ENCODE measurements at regions not wholly inside any gene's neighbourhood (a gene's known extent, or its start where the extent isn't known, plus 50 kb on each side); places are given as distances from the start of the nearest gene placed in this dataset.

GRCh38 chr6:22682979-22683378 lies 113.6 kb downstream of the HDGFL1 start:
- DNase-seq (no peak), ATAC-seq (ENCODE audit: low read depth) (no peak)
- no peak overlapping the region for H3K27ac ChIP-seq (ENCODE audit: insufficient read depth, low read length)
- H3K18ac ChIP-seq (ENCODE audit: low read depth, low read length) = no peak overlapping the region
- intact Hi-C loops (cut with micrococcal nuclease) (no loop called here), in situ Hi-C loops (cut with MboI; ENCODE audit: low sequenced_read_pairs) (no loop called here), dilution Hi-C loops (cut with HindIII; ENCODE audit: low sequenced_read_pairs, unreplicated experiment) (no loop called here)
- no peak overlapping the region for H2AK9ac ChIP-seq (replicated peaks; ENCODE audit: low read depth, low read length, poor library complexity)
- H3K9ac ChIP-seq (ENCODE audit: low read depth, low read length) = no peak overlapping the region
- H2AK5ac ChIP-seq (ENCODE audit: low read depth, low read length) = 0 out of 2 replicates have a peak overlapping the region, but pooled peaks have one; percentile 16
- H3K4ac ChIP-seq (ENCODE audit: low read depth, low read length) = no peak overlapping the region
- no peak overlapping the region for H3K4me2 ChIP-seq (ENCODE audit: low read depth, low read length)
- no peak overlapping the region for H2BK120ac ChIP-seq (ENCODE audit: low read depth, low read length)
- no peak overlapping the region for H2BK5ac ChIP-seq (ENCODE audit: low read depth, low read length, poor library complexity, severe bottlenecking)
- H3K27me3 ChIP-seq (ENCODE audit: control insufficient read depth, insufficient read depth, low read length) = no peaks in the 10 kb centered on the region
- H4K20me1 ChIP-seq (ENCODE audit: insufficient read depth, low read length) = no peaks in the 10 kb centered on the region
- H3K36me3 ChIP-seq (ENCODE audit: control insufficient read depth, insufficient read depth, low read length) = no peaks in the 10 kb centered on the region
- no peaks in the 10 kb centered on the region for H3K9me3 ChIP-seq (ENCODE audit: control insufficient read depth, insufficient read depth, low read length)
- H3K79me1 ChIP-seq (ENCODE audit: low read depth in 1 of 2, low read length in 2 of 2) = no peaks in the 10 kb centered on the region
- H4K8ac ChIP-seq (ENCODE audit: low read depth in 2 of 2, low read length in 2 of 2) = no peak overlapping the region
- no TSS peak for BruUV-seq (replicated peaks)
- H2BK15ac ChIP-seq (ENCODE audit: low read depth, low read length) = no peak overlapping the region
- TF ChIP-seq MXI1 (IDR thresholded peaks at IDR 0.05; ENCODE audit: borderline replicate concordance, low read depth, low read length) (no peak), SMC3 (IDR thresholded peaks at IDR 0.05; ENCODE audit: low read depth, low read length) (no peak), NFE2L2 (IDR thresholded peaks at IDR 0.05; ENCODE audit: low read depth, low read length) (no peak), BHLHE40 (IDR thresholded peaks at IDR 0.05; ENCODE audit: low read depth, low read length) (no peak), CHD1 (IDR thresholded peaks at IDR 0.05; ENCODE audit: low read depth, low read length) (no peak), POLR2A (IDR thresholded peaks at IDR 0.05; ENCODE audit: low read depth, low read length) (no peak), CTCF (conservative IDR thresholded peaks at IDR 0.05; ENCODE audit: low read depth, low read length) (no peak), RAD21 (IDR thresholded peaks at IDR 0.05; ENCODE audit: low read length) (no peak), MAZ (IDR thresholded peaks at IDR 0.05; ENCODE audit: borderline replicate concordance, low read depth, low read length) (no peak), FOS (IDR thresholded peaks at IDR 0.05; ENCODE audit: low read depth, low read length) (no peak), ELK1 (IDR thresholded peaks at IDR 0.05; ENCODE audit: borderline replicate concordance, low read depth, low read length) (no peak), MAFK (IDR thresholded peaks at IDR 0.05; ENCODE audit: low read depth, low read length) (no peak), RFX5 (IDR thresholded peaks at IDR 0.05; ENCODE audit: low read depth, low read length) (no peak), RCOR1 (IDR thresholded peaks at IDR 0.05; ENCODE audit: insufficient replicate concordance, low read length) (no peak), CEBPB (IDR thresholded peaks at IDR 0.05; ENCODE audit: low read depth, low read length) (no peak)
- TF ChIP-seq, protein P1, sequence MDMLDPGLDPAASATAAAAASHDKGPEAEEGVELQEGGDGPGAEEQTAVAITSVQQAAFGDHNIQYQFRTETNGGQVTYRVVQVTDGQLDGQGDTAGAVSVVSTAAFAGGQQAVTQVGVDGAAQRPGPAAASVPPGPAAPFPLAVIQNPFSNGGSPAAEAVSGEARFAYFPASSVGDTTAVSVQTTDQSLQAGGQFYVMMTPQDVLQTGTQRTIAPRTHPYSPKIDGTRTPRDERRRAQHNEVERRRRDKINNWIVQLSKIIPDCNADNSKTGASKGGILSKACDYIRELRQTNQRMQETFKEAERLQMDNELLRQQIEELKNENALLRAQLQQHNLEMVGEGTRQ (IDR thresholded peaks at IDR 0.05; ENCODE audit: low read depth, low read length) = no peak
- no peak overlapping the region for H3K23ac ChIP-seq (ENCODE audit: low read depth, low read length)
- H3K4me1 ChIP-seq (ENCODE audit: control insufficient read depth, insufficient read depth, low read length) = no peaks in the 10 kb centered on the region
- H3K56ac ChIP-seq (ENCODE audit: extremely low read depth, insufficient read depth, low read length) = no peak overlapping the region
- H2AFZ ChIP-seq (replicated peaks; ENCODE audit: low read length, poor library complexity) = no peak overlapping the region
- H3K9me1 ChIP-seq (ENCODE audit: insufficient read depth, low read length) = no peaks in the 10 kb centered on the region
- POLR2A ChIA-PET (ENCODE audit: unreplicated experiment) = no interaction called here
- no peak overlapping the region for H2BK20ac ChIP-seq (ENCODE audit: low read depth, low read length)
- no peak overlapping the region for H3K14ac ChIP-seq (replicated peaks; ENCODE audit: low read depth, low read length)
- no peak overlapping the region for H4K91ac ChIP-seq (ENCODE audit: insufficient read depth, low read depth, low read length)
- CTCF ChIA-PET = no interaction called here
- H4K5ac ChIP-seq (ENCODE audit: low read depth, low read length) = no peak overlapping the region
- H3K4me3 ChIP-seq (ENCODE audit: insufficient read depth, low read depth, low read length) = no peak overlapping the region
- 57% methylated on average over 1 of the region's 6 CpGs; no CpG with 5 or more reads in 1 of the 2 experiments for WGBS, 2 experiments (ENCODE audit: extremely low coverage in 2 of 2, insufficient read length in 1 of 2)
